ENCODE measurements at regions not wholly inside any gene's neighbourhood (a gene's known extent, or its start where the extent isn't known, plus 50 kb on each side); places are given as distances from the start of the nearest gene placed in this dataset.

GRCh38 chr5:34586117-34586885 is 69.8 kb upstream of the RAI14 start:
- peak; percentile 42 for DNase-seq (ENCODE audit: low spot score)

DNA sequence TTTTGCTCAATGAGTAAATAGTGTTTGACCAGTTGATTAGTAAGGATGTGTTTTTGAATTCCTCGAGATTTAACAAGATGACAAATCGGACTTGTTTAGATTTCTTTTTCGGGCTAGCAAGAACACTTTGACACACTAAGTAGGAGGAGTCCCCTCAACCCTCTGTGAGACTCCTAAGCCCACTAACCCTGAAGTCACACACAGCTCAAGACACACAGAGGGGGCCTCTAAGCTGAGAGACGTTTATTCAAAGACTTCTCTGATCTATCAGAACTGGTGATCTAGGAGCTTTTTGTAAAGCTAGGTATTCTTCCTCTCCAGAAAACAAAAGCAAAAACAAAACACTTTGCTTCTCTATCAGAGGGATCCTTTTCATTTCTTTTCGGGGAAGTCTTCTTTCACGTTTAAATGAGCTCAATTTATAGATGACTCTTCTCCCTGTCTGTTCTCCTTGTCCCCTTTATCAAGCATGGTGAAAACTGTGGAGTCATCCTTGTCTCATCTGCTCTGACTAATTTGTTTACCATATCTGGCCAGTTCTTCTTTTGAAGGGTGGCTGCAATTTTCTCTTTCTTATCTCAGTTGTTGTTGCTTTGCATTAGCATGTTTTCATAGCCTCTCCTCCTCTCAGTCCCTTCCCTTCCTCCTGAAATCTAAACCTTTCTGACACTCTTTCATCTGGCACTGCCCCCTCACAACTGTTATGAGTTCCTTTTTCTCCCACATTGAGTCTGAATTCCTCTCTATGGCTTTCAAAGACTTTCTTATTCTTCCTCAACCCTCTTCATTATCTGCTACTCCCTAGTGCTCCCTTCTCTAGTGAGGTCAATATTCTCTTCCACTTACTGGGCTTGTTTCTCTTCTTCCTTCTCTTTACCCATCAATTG is 68.5 kb upstream of the RAI14 start:
- peak; percentile 43 for DNase-seq (ENCODE audit: low spot score)

DNA sequence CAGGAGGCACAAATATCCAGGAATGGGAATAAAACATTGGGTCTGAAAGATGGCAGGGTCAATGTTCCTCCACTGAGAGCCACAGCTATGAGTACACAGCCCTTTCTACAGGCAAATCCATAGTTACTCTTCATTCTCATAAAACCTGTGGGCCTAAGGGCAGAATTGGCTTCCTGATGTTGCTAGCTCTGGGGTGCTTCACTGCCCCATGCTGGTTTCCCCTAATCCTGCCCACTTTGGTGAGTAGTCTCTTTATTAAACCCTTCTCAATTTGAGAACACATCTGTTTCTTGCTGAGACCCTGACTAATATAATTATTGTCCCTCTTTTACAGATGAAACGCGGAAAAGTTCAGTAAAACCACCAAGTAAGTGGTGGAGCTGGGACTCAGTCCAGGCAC is 66.3 kb upstream of the RAI14 start:
- no peak for DNase-seq (ENCODE audit: low spot score)

GRCh38 chr5:34591723-34592122 is 64.4 kb upstream of the RAI14 start:
- DNase-seq (ENCODE audit: low spot score), result no peak

- no peak for DNase-seq (ENCODE audit: low spot score)
Observed at GRCh38 chr5:34597034-34598027, 58.8 kb upstream of the RAI14 start.

GRCh38 chr5:34598177-34598794 is 57.8 kb upstream of the RAI14 start:
- peak; percentile 94 for DNase-seq (ENCODE audit: low spot score)

DNA sequence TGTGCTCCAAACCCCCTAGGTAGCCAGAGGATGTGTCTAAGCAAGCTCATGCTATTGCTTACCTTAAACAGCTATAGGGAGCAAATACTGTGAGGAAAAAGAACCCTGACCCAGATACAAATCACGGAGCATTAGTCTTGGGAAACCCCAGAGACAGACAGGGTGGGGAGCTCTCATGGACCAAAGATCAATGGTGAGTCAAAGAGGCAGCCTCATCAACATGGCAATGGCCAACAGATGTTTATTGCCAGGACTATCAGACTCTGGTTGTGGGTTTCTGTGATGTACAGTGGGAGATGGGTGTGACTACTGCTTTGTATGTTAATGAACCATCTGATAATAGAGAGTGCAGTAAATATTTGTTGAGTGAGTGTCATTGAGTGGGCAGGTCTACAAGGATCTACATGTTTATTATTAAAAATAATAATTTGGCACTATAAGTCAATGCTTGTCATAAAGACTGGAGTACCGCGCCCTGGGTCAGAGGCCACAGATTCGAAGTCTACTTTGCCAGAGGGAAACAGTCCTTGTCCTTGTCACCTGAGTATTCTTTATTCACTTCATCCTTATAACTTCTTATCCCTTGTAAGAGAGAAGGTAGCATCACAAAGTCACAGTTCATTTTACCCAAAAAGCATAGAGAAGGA is 56.5 kb upstream of the RAI14 start:
- DNase-seq (ENCODE audit: low spot score), result no peak

DNA sequence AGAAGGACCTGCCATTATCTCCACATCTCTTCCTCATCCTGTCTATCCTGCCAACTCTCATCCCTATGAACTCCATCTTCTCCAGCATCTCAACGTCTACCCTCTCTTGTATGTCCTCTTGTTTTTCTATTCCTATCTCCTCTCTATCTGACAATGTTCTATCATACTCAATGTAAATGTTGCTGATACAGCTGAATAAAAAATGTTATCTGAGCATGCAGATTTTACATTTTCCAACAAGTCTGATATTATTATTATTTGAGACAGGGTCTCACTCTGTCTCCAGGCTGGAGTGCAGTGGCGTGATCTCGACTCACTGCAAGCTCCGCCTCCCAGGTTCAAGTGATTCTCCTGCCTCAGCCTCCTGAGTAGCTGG is 56.0 kb upstream of the RAI14 start:
- no peak for DNase-seq (ENCODE audit: low spot score)

GRCh38 chr5:34603378-34603777 is 52.8 kb upstream of the RAI14 start:
- no peak for DNase-seq (ENCODE audit: low spot score)

DNA sequence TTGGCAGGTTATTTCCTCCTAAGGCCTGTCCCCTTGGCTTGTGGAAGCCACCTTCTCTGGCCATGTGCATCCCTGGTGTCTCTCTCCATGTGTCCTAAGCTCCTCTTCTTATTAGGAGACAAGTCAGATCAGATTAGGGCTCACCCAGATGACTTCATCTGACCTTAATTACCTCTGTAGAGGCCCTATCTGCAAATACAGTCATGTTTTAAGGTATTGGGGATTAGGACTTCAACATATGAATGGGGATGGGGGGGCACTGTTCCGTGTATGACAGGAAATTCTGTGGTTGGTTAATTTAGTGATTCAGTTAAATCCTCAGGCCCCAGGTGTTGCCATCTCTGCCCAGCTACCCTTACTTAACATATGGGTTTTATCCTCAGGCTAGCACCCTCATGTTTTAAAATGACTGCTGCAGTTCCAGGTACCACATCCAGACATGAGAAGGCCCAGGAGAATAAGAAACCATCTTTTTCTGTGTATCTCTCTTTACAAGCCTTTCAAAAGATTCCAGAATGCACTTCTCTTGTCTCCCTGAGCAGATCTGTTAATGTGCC is 51.9 kb upstream of the RAI14 start:
- DNase-seq (ENCODE audit: low spot score), result no peak

- DNase-seq (ENCODE audit: low spot score), result no peak
Observed at GRCh38 chr5:34606101-34606500, 50.0 kb upstream of the RAI14 start.

Measured in H4 (cell line).